AG10803 (cell line): ENCODE measurements at regions not wholly inside any gene's neighbourhood (a gene's known extent, or its start where the extent isn't known, plus 50 kb on each side); places are given as distances from the start of the nearest gene placed in this dataset.
A peak's percentile ranks its signal among the peaks of the same experiment; 100 is the strongest.

Experiments used
- DNase-seq: peaks from one replicate; pipeline ENCODE4 v3.0.0; 2010; ENCODE audit warnings: low read depth
- H3K4me3 ChIP-seq: 2 replicates; pipeline ENCODE4 v1.5.1; 2011; ENCODE audit warnings: mild to moderate bottlenecking, low read length, control low read depth
- CTCF ChIP-seq: conservative IDR thresholded peaks from 2 replicates; pipeline ENCODE4 v1.5.1; 2011; ENCODE audit warnings: mild to moderate bottlenecking, low read length, control low read depth, inconsistent platforms

GRCh38 chr5:61673007-61673735 is 341.1 kb downstream of the ZSWIM6 start:
- DNase-seq, result no peak
- TF ChIP-seq CTCF, result no peak
- H3K4me3 ChIP-seq, result no peak overlapping the region

GRCh38 chr5:61674378-61674777 is 342.3 kb downstream of the ZSWIM6 start:
- TF ChIP-seq CTCF, result no peak
- no peak overlapping the region for H3K4me3 ChIP-seq
- DNase-seq, result no peak

DNA sequence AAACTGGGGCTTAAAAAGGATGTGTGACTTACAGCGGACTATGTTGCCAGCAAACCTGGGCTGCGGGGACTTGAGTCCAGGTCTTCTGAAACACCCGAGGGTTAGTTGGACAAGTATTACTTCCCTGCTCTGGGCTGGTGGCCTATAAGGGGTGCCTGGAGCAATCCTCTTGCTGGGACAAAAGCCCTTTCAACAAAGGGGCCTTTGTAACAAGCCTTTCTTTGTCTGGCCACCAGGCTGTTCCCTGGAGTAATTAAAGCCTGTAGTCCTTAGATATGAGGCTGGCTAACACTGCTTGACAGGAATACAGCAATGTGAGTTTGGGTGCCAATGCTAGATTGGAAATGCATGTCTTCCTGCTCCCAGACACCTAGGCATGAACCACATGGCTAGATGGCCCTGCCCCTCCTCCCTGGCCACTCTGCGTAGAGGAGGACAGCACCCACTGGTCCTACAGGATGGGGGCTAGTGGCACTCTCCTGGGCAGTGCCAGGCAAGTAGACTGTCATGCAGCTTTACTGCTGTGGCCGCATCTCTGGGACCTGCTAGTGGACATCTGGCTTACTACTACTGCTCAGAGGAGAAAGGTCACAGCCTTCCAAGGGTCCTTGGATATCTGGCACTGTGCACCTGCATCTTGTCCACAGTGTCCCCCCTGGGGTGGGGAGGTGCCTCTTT is 343.1 kb downstream of the ZSWIM6 start:
- no peak overlapping the region for H3K4me3 ChIP-seq
- DNase-seq, result no peak
- TF ChIP-seq CTCF, result 0 out of 2 replicates have a peak, but pooled peaks have one; percentile 8

- no peak overlapping the region for H3K4me3 ChIP-seq
- no peak for DNase-seq
- TF ChIP-seq CTCF, result no peak
Observed at GRCh38 chr5:61677220-61677619, 345.2 kb downstream of the ZSWIM6 start.

GRCh38 chr5:61678966-61679365 is 346.9 kb downstream of the ZSWIM6 start:
- no peak overlapping the region for H3K4me3 ChIP-seq
- TF ChIP-seq CTCF, result no peak
- no peak for DNase-seq

DNA sequence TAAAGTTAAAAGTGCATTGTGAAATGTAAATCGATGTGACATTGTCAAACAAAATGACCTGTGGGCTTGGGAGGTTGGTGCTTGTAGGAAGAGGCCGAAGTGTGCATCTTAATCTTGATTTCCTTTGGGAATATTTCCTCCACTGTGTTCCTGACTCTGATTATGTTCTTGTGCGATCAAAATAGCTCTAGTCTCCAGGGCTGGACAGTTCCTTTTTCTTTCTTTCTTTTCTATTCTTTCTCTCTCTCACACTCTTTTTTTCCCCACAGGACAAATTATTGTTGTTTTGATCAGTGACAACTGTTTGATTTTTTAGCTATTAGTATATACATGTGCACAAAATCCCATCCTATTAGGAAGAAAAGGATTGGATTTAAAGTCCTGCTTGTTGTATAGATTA is 347.5 kb downstream of the ZSWIM6 start:
- DNase-seq, result no peak
- no peak for TF ChIP-seq CTCF
- no peak overlapping the region for H3K4me3 ChIP-seq

GRCh38 chr5:61680247-61680646 is 348.2 kb downstream of the ZSWIM6 start:
- DNase-seq, result no peak
- TF ChIP-seq CTCF, result no peak
- no peak overlapping the region for H3K4me3 ChIP-seq
